Activated CD4-positive, CD25-positive, alpha-beta regulatory T cell treated with anti-CD3 and anti-CD28 coated beads, Interleukin-2, amount 50 U/mL, for 72 hours (primary cell): ENCODE measurements at regions not wholly inside any gene's neighbourhood (a gene's known extent, or its start where the extent isn't known, plus 50 kb on each side); places are given as distances from the start of the nearest gene placed in this dataset.
"Not testable (repeated sequence)": the region's sequence is repeated elsewhere in the genome, so short reads cannot be mapped to it uniquely, and the experiment has no call there.

ENCODE experiments used
- DNase-seq: peaks from one replicate; pipeline ENCODE4 v3.0.0; 2021

DNA sequence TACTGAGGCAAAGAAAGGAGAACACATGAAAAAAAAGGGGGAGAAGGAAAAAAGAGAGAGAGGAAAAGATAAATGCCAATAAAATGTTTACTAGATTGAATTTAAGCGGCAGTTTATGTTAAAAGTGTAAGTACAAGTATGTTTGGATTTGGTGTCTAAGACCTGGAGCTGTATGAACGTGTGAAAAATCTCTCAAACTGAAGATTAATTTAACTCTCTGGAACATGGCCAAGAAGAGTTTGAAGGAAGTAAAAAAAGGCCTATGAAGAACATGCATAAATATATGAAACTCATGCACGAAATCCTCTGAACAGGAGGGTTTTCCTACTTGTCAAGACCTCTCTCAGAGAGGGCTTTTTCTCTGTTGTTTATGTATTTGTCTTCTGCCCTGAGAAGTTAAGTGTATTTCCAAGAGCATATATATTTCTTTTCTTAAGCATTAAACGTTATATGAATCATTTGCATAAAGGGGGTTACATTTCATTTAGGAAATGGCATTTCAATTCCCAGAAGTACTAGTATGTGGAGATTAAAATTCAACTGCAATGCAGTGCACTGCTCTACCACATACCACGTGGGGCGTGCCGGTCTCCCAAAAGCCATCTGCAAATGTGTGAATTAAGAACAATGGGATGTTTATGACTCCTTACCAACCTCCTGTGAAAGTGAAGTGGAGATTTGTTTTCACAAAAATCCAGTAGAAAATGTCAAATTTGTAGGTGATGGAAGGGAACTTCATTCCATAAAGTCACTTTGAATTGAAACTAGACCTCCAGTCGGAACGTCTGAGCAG is 281.1 kb upstream of the TRIB2 start:
- DNase-seq = no peak

DNA sequence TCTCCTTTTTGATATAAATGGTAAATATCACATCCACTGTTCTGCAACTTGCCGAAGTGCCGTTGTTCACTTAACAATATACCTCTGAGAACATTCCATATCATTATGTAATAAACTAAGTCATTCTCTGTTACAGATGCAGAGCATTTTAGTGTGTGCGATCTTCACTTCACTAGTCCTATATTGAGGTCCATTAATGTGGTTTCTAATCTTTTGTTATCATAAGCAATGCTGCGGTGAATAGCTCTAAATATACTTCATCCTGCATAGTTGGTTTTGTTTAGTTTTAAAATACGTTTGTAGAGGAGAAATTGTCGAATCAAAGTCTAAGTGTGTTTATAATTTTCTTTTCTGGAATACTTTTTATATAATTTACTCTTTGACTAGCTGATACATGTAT is 280.3 kb upstream of the TRIB2 start:
- DNase-seq = no peak

DNA sequence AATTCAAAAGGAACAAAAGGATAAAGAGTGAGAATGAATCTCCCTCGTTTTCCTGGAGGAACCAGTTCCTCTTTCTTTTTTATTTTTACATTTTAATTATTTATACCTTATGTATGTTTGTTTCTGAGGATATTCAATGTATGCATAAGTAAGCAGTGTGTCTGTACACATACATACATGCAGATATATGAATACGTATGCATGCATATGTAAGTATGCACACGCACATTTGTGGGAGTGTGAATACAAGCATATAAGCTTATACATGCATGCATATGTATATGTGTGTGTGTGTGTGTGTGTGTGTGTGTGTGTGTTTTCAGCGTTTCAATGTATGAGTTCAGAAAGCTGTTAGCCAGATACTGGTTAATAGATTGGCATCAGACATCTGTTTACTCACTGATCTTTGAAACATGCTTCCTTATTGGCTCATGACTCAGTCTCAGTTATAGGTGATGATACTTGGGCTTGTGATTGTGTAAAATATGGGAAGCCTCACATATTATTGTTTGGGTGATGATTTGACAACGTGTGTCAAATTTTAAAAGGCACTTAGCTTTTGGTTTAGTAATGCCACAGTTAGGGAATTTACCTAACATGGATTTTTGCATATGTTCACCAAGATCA is 279.7 kb upstream of the TRIB2 start:
- DNase-seq = no peak

DNA sequence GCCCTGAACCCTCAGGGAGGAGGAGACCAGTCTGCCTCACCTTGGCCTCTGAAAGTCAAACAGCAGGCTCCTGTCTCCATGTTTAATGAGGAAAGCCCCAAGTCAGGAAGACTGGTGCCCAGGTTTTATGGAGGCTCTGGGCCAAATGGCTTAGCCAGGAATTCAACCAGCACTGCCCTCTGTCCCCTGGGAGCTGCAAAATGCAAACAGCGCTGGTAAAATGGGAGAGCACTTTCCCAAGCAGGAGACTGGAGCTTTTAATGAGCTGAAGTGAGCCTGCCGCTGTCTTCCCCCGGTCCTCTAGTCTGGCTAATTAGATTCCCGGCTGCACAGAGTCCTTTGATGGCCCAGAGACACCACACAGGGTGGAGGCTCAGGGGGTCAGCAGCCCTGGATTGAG is 276.0 kb upstream of the TRIB2 start:
- DNase-seq = no peak

DNA sequence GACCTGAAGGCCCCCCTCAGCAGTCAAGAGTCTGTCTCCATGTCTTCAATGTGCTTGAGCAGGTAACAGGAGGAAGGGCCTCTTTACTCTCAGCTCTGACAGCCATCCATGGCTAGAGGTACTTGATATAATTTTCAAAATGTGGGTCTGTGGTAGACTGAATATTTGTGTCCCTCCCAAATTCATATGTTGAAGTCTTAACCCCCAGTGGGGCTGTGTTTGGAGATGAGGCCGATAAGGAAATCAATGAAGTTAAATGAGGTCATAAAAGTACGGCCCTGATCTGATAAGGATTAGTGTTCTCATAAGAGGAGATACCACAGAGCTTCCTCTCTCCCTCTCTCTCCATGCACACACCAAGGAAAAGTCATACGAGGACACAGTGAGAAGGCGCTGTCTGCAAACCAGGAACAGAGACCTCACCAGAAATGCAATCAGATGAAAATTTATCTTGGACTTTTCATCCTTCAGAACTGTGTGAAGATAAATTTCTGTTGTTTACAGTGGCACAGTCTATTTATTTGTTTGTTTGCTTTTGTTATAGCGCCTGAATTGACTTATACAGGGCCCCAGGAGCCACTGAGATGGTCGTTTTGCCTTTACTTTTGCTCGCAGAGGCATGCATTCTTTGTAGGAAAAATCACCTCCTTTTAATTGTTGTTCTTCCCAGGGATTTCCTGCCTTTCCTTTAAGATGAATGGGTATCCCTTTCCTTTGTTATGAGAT is 274.8 kb upstream of the TRIB2 start:
- DNase-seq = no peak

DNA sequence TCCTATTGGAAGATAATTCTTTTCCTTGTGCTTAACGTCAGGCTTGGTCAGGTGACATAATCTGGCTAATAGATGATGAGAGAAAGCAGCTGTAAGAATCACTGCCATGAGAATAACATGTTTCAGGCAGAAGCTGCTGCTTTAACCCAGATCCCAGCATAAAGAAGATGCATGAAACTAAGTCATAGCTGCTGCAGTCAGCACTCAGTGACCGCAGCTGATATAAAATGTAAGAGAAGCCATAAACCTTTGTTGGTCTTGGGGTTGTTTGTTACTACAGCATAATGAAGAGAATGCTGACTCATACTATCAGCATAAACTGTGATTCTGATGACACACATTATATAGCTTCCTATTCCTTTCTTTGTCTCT is 274.3 kb upstream of the TRIB2 start:
- no peak for DNase-seq

DNA sequence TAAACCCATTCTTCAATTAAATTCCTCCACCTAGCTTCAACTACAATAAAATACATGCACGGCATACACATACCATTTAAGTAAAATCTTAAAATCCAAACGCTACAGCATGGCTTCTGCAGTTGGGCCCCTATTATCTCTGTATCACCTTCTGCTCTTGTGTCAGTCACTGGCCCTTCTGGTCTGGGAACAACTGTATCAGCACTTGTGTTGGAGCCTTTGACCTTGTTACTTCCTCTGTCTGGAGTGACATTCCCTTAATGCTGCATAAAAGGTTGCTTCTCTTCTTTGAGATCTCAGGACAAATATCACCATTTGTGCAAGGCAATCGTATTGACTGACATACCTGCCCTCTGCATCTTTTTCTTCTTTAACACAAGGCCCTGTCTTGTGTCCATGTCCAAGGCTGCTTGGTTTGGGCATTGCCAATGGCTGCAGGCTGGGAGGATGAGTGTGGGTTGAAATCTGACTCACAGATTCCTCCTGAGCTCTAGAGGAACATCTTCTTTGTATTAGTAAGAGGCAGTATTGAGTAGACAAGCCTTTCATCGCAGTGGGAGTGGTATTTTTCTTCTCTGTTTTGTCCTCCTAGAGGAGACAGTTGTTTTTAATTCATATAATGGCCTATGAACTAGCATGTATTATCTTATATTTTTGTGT is 267.8 kb upstream of the TRIB2 start:
- no peak for DNase-seq

DNA sequence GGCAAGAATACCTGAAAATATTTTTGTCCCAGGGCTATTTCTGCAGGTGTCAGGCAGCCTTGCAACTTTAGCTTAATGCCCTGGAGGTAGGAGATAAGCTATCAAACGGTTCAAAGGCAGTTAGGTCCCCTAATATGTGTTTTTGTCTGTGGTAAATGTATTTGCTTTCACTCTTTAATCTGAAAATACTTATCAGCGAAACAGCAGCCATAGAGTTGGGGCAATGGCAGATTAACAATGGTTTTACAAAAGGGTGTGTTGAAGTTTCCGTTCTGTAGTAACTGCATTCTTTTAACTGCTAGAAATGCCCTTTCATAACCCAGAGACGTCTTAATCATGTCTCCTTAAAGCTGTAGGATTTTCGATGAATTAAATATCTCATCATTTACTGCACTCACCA is 265.0 kb upstream of the TRIB2 start:
- no peak for DNase-seq

DNA sequence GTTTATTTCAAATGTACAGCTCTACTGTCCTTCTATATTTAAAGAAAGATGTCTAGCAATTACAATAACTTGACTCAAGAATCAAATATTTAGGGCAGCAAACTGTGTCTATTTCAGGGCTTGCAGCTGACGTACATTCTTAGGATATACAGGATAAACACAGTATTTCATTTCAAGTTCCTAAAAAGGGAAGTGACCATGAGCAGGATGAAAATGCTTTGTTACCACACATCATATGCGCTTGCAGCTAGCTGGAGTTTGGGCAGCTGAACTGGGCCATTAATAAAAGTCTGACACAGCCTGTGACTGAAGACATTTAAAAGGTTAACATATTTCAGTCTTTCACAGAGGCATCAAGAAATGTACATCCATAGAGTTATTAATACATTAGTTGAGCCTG is 264.6 kb upstream of the TRIB2 start:
- DNase-seq = no peak

DNA sequence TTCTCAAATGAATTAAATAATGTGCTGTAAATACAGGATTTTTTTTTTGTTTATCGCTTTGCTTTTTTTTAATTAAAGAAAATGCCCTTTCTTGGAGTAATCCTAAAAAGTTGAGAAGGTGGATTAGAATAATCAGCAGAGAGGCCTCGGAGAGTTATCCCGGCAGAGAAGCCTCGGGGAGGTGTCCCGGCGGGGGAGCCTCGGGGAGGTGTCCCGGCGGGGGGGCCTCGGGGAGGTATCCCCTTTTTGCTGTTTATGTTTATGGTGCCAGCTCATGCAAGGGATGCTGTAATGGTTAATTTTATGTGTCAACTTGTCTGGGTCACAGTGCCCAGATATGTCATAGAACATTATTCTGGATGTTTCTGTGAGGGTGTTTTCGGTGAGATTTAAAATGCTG is 263.0 kb upstream of the TRIB2 start:
- no peak for DNase-seq

DNA sequence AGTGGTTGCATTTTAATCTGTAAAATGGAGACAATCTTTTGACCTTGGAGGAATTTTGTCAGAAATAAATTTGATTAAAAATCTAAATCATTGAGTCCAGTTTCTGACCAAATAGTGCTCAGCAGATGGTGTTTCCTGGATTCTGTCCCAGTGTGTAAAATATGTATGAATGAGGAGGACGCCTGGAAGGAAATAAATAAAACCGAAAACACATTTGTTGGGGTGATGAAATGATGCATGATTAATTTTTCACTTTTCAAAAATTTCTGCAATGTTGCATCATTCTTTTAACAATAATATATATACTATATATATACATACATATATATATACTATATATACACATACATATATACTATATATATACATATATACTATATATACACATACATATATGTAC is 261.1 kb upstream of the TRIB2 start:
- no peak for DNase-seq

DNA sequence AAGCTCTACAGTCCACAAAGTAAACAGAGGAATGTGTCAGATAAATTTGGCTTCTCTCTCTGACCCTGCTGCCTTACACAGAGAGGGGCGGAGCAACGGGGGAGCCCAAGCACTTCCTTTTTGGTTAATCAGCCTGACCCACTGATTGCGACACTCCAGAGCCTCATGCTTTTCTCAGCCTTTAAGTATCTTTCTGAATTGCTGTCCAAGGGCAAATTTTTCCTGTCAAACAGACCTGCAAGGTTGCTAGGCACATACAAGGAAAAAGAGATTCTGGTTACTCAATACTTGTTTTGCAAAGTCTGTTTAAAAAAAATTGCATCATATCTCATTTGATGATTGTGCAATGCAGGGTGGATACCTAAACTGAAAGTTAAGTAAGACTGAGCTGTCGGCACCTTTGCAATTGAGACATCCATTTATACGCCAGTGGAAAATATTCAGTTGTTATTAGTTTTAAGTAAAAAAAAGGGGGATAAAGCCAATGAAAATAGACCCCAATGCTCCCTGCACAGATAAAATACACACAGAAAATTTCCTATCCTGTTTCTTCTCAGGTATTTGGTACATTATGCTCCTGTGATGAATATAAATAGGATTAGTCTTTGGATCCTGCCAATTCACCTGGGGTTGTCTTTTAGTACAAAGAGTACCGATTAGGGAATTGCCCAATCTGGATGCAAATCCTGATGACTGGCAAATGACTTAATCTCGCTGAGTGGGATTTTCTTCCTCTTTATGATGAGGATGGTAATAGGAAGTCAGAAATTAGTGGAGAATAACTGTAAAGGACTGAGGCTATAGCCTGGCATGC is 260.2 kb upstream of the TRIB2 start:
- peak; percentile 54 for DNase-seq

DNA sequence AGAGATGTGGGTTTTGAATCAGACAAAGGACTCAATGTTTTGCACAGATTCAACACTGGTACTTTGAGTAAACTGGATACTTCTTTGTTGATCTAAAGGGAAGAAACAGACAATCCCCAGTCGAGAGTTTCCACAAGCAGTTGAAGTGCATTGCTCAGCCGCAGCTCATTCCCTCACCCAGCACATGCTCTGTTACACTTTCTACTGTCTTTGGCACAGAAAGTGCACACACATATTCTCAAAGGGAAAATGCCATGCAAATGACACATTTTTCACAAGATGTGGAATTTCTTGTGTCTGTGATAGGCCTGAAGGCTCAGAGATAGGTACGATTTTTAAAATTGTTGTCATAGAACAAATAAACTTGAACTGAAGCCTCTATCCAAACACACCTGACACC is 258.9 kb upstream of the TRIB2 start:
- no peak for DNase-seq

DNA sequence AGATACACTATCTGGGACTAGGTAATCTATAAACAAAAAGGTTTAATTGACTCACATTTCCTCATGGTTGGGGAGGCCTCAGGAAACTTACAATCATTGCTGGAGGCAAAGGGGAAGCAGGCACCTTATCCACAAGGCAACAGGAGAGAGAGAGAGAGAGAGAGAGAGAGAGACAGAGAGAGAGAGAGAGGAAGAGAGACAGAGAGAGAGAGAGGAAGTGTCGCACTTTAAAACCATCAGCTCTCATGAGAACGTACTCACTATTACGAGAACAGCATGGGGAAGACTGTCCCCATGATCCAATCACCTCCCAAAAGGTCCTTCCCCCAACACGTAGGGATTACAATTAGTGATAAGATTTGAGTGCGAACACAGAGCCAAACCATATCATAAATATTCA is 253.5 kb upstream of the TRIB2 start:
- no peak for DNase-seq

DNA sequence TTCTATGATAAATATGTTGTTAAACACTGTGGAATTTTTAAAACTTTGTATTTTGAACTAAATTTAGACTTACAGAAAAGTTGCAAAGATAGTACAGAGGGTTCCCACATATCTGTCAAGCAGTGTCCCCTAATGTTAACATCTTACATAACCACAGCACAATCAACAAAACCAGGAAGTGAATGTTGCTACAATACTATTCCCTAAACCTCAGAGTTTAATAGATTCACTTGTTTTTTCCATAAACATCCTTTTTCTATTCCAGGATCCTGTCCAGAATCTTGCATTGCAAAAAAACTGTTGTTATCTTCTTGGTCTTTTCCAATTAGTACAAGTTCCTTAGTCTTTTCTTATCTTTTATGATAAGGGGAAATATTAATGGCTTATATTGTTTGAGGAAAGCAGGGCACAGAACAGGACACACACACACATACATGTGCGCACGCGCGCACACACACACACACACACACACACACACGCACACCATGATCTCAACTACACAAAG is 251.1 kb upstream of the TRIB2 start:
- no peak for DNase-seq

DNA sequence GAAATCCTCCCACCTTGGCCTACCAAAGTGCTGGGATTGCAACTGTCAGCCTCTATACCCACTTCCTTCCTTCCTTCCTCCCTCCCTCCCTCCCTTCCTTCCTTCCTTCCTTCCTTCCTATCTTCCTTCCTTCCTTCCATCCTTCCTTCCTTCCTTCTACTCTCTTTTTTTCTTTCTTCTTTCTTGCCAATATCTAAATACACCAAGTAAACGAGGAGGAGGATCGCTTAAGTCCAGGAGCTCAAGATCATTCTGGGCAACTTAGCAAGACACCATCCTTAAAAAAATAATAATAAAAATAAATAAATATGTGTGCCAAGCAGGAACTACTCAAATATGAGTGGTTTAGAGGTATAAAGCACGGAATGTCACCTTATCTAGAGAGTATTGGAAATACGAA is 249.4 kb upstream of the TRIB2 start:
- no peak for DNase-seq

DNA sequence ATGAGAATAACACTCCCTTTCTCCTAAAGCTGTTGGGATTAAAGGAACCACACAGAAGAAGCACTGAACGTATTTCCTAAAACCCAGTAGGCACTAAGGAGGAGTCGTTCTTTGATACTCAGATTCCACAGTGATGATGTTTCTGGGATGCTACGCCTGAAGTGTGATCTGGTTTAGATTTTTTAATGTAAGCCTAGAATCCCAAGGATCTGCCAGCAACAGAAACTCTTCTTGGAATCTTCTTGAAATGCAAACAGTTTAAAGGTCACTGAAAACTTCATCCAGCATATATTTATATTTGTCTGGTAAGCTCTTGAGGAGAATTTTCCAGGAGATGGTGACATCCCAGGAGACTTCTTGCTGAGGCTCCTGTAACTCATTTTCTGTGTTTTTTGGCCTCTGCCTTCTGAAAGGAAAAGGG is 247.6 kb upstream of the TRIB2 start:
- no peak for DNase-seq

DNA sequence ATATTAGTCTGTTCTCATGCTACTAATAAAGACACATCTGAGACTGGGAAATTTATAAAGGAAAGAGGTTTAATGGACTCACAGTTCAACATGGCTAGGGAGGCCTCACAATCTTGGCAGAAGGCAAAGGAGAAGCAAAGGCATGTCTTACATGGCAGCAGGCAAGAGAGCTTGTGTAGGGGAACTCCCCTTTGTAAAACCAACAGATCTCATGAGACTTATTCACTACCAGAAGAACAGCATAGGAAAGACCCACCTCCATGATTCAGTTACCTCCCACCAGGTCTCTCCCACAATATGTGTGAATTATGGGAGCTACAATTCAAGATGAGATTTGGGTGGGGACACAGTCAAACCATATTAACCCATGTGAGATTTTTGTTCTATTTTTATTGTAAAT is 244.5 kb upstream of the TRIB2 start:
- DNase-seq = not testable (repeated sequence)

DNA sequence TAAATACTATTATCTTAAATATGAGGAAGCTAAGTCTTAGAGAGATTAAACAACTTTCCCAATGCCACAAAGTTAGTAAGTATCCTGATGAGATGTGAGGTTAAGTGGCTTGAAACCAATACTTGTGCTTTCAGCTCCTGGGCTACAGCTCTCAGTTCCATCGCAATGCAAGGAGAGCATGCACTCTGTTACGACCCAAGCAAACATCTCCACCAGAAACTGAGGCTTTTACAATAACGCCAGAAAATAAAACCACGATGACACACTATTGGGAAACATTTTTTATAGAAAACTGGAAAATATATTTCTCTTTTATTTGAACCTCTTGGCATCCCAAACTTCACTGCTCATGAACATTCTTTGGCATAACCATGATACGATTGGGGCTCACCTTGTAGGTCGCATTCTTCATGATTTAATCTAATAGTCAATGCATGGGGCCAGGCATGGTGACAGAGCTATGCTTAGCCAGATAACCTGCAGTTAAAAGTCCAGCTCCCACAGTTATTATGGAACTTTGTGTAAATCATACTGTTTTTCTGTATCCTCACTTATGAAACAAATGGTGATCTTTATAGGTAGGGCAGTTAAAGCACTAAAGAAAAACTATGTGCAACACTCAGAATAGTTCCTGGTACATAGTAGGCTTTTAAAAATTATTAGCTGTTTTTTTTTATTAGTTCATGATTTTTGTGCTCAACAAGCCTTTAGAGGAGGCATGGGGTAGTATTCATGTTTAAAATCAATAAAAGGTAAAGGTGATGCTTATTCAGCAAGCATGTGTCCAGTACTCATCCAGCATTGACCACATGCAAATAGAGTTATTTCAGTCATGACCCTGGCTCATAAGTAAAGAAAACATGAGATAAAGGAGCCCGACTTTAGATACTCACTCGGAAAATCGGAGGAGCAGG is 238.3 kb upstream of the TRIB2 start:
- no peak for DNase-seq

DNA sequence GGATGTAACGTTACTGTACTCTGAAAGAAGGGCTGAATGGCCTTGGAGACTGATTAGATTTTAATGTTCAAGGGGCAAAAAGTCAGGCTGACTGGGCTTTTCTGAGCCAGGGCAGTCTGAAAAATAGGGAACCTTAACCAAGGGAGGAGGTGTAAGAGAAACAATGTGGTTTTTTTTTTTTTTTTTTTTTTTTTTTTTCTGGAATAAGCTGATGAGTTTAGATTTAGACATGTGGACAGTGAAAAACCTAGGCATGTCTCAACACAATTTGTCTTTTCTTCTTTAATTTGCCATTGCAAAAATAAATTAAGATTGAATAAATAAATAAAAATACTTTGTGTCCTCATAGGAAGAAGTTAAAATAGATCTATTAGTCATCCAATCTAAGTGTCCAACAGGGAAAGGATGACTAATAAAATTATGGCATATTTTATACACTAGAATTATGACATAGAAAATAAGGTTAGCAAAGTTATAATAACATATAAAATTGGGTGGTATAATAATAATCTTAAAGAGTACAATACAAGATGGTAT is 237.6 kb upstream of the TRIB2 start:
- DNase-seq = no peak

DNA sequence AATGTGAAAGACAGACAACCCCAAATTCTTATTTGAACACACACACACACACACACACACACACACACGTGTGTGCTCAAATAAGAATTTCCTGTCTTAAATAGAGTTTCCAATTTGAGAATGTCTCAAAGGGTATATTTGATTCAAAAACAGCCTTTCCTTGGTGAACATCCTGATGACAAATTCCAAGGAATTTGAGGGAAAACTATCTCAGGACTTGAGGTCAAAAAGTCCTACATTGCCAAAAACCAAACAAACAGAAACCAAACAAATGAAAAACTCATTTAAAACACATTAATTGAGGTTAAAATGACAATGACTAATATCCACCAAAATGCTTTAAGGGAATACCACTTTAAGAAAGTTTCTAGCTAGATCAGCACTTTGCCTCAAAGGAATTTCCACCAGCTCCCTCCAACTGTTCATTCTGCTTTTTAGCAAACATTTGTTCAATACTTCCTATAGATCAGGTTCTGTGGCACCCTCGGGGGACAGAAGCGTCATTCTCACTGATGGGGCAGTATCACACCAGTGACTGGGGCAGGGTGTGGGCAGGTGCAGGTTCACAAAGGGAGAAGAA is 232.1 kb upstream of the TRIB2 start:
- no peak for DNase-seq
